CD4-positive, alpha-beta memory T cell (primary cell): ENCODE measurements at regions not wholly inside any gene's neighbourhood (a gene's known extent, or its start where the extent isn't known, plus 50 kb on each side); places are given as distances from the start of the nearest gene placed in this dataset.
A peak's percentile ranks its signal among the peaks of the same experiment; 100 is the strongest.

Source experiments
- CTCF ChIA-PET: fragments of 350-600 bp; sonication (Branson Sonifier 250); formaldehyde crosslinking; loops from one replicate; lab custom pipeline; 2021; ENCODE audit warnings: inconsistent platforms; ENCODE audit not compliant: partially characterized antibody; lab: Charles Lee
- POLR2A ChIA-PET: fragments of 350-600 bp; sonication (Branson Sonifier 250); formaldehyde crosslinking; loops from one replicate; lab custom pipeline; 2021; ENCODE audit not compliant: partially characterized antibody; lab: Charles Lee
- DNase-seq, 5 donors: peaks; one replicate each; pipeline versions ENCODE4 v3.0.0 to v3.0.0-alpha.2; 2020 to 2022; ENCODE audit warnings: mixed read lengths in 1 of 5
- H3K27ac ChIP-seq: one replicate; pipeline ENCODE4 v1.7.0; 2013; ENCODE audit warnings: low read depth, low read length
- H3K27me3 ChIP-seq: 2 replicates; pipeline ENCODE4 v1.7.0; 2013; ENCODE audit warnings: mild to moderate bottlenecking, low read length, moderate library complexity; ENCODE audit not compliant: insufficient read depth
- H3K36me3 ChIP-seq: 2 replicates; pipeline ENCODE4 v1.7.0; 2013; ENCODE audit warnings: mild to moderate bottlenecking, low read length, moderate library complexity; ENCODE audit not compliant: insufficient read depth
- H3K4me1 ChIP-seq: 2 replicates; pipeline ENCODE4 v1.7.0; 2013; ENCODE audit warnings: mild to moderate bottlenecking, low read length, moderate library complexity; ENCODE audit not compliant: insufficient read depth
- H3K4me3 ChIP-seq, 2 donors: one replicate each; pipeline ENCODE4 v1.7.0; 2013; ENCODE audit warnings: low read length in 2 of 2, mild to moderate bottlenecking in 1 of 2
- H3K9me3 ChIP-seq, 2 donors: one replicate each; pipeline ENCODE4 v1.7.0; 2013; ENCODE audit warnings: low read length in 2 of 2, control low read depth in 1 of 2; ENCODE audit not compliant: control insufficient read depth in 1 of 2
- H3K27ac Mint-ChIP-seq, 7 donors: one replicate each; pipeline ENCODE4 v1.8.0; 2020 to 2021; ENCODE audit warnings: mixed read lengths in 7 of 7, mild to moderate bottlenecking in 6 of 7, inconsistent platforms in 3 of 7, moderate library complexity in 3 of 7
- H3K27me3 Mint-ChIP-seq, 2 donors: one replicate each; pipeline ENCODE4 v1.8.0; 2020 to 2021; ENCODE audit warnings: mixed read lengths in 2 of 2
- H3K36me3 Mint-ChIP-seq, 2 donors: one replicate each; pipeline ENCODE4 v1.8.0; 2020 to 2021; ENCODE audit warnings: mixed read lengths in 2 of 2, inconsistent platforms in 1 of 2, mild to moderate bottlenecking in 1 of 2
- H3K4me1 Mint-ChIP-seq, 4 donors: one replicate each; pipeline ENCODE4 v1.8.0; 2020 to 2021; ENCODE audit warnings: mixed read lengths in 4 of 4, mild to moderate bottlenecking in 1 of 4
- H3K4me3 Mint-ChIP-seq, 8 donors: one replicate each; pipeline ENCODE4 v1.8.0; 2020 to 2021; ENCODE audit warnings: mixed read lengths in 8 of 8, mild to moderate bottlenecking in 7 of 8, moderate library complexity in 6 of 8, inconsistent platforms in 3 of 8
- H3K9me3 Mint-ChIP-seq, 8 donors: one replicate each; pipeline ENCODE4 v1.8.0; 2020 to 2021; ENCODE audit warnings: mixed read lengths in 8 of 8, mild to moderate bottlenecking in 5 of 8, inconsistent platforms in 3 of 8, moderate library complexity in 1 of 8
- intact Hi-C: fragments of 100-400 bp; cut with micrococcal nuclease; formaldehyde crosslinking; loops from one replicate; pipeline ENCODE4 v1.15.1; 2023

DNA sequence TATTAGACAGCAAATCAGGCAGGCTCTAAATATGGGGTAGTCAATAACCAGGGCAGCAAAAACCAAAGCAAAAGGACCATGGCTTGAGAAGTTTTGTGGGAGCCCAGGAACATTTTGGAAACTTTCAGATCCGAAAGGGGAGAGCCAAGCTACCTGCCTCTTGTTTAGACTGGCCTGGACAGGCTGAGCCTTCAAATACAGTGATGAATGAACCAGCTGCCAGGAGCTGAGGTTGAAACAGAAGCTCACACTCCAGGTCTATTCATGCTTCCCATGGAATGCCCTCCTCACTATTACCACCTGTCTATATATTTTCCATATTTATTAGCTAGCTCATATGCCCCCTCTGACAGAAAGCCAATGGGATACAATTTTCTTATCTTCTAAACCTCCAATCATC is 150.8 kb upstream of the SLC44A1 start:
- no peak for DNase-seq
- CTCF ChIA-PET, result no interaction called here
- Mint-ChIP-seq H3K4me3 (no peak overlapping the region), H3K9me3 (peaks cover 0 to 1% (median 0%) of the 10 kb centered on the region in 8 donors), H3K27me3 (no peaks in the 10 kb centered on the region), H3K27ac (no peak overlapping the region), H3K4me1 (no peaks in the 10 kb centered on the region), H3K36me3 (no peaks in the 10 kb centered on the region)
- Histone ChIP-seq H3K36me3 (no peaks in the 10 kb centered on the region), H3K4me3 (no peak overlapping the region), H3K9me3 (no peaks in the 10 kb centered on the region), H3K27me3 (no peaks in the 10 kb centered on the region), H3K4me1 (no peaks in the 10 kb centered on the region), H3K27ac (no peak overlapping the region)
- intact Hi-C loops, result no loop called here
- POLR2A ChIA-PET, result no interaction called here

DNA sequence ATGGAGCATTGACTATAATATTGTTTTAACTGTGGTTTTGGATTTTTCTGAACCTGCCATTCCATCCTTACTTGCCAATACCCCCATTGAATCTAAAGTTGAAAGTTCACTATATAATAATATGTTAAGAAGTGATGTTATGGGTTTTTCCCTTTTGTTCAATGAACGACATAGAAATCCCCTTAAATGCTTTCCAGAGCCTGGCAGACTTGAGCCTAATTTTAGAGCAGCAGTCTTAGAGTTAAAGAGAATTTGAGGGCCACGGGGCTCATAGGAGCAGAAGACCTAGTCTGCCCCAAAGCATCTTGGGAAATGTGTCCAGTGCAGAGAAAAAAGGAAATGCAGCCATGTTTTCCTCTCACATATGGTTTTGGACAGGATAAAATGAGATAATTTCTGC is 146.1 kb upstream of the SLC44A1 start:
- intact Hi-C loops, result no loop called here
- H3K4me3 Mint-ChIP-seq, result no peak overlapping the region

DNA sequence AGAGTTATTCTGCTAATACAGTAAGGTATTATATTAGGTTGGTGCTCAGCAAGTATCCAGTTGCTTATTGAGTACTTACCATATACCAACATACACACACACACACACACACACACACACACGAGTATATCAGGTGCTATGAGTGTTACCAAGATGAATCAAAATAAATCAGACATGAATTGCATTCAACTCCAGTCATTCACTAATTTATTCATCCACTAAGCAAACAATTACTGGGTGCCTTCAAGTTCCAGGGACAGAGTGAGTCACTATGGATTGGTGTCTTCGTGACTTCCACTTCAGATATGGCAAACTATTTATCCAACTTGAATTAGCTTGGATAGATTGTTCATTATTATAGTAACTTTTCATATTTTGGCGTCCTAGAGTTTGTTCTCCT is 140.7 kb upstream of the SLC44A1 start:
- ChIA-PET POLR2A (no interaction called here), CTCF (interaction anchor here (0.9 kb wide), 1 partner anchor 80 kb away, joined by 4 read pairs; no protein-coding TSS in a partner anchor)
- H3K36me3 Mint-ChIP-seq, result no peaks in the 10 kb centered on the region
- no peak overlapping the region for H3K4me3 Mint-ChIP-seq
- intact Hi-C loops, result no loop called here
- H3K27ac ChIP-seq, result no peak overlapping the region
- no peak overlapping the region for H3K4me3 ChIP-seq
- H3K27me3 Mint-ChIP-seq, result peaks cover 4% of the 10 kb centered on the region in 2 donors
- H3K36me3 ChIP-seq, result no peaks in the 10 kb centered on the region
- no peaks in the 10 kb centered on the region for H3K9me3 ChIP-seq
- no peak overlapping the region for H3K27ac Mint-ChIP-seq
- DNase-seq, result no peak
- no peaks in the 10 kb centered on the region for H3K4me1 ChIP-seq
- no peaks in the 10 kb centered on the region for H3K27me3 ChIP-seq
- H3K9me3 Mint-ChIP-seq, result peaks cover 0 to 2% (median 0%) of the 10 kb centered on the region in 8 donors
- H3K4me1 Mint-ChIP-seq, result peaks cover 0 to 3% (median 1%) of the 10 kb centered on the region in 4 donors

More for the DNA sequence above, 146.1 kb upstream of the SLC44A1 start:
- Histone ChIP-seq H3K4me1 (no peaks in the 10 kb centered on the region), H3K9me3 (no peaks in the 10 kb centered on the region), H3K27me3 (no peaks in the 10 kb centered on the region), H3K36me3 (no peaks in the 10 kb centered on the region), H3K27ac (no peak overlapping the region), H3K4me3 (no peak overlapping the region)
- Mint-ChIP-seq H3K4me1 (no peaks in the 10 kb centered on the region), H3K27ac (no peak overlapping the region), H3K27me3 (peaks cover 0 to 1% of the 10 kb centered on the region in 2 donors), H3K36me3 (no peaks in the 10 kb centered on the region), H3K9me3 (no peaks in the 10 kb centered on the region)
- no peak for DNase-seq
- ChIA-PET POLR2A (no interaction called here), CTCF (no interaction called here)

DNA sequence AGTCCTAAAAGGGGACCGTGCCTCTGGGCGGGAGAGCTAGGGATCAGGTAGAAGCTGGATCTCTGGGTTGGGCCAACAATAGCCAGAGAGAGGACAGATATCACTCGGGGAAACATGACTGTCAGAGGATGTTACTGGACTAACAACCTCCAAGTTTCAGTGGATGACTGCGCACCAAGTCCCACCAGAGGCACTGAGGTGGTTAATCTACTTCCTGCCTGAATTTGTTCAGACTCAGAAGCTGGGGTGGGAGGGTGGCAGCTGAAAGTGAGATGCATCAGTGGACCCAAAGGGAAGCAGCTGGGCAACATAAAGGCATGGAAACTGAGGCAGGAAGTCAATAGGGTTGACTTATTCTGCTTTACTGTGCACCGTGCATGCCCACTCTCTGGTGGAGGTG is 130.1 kb upstream of the SLC44A1 start:
- Histone ChIP-seq H3K27me3 (no peaks in the 10 kb centered on the region), H3K9me3 (no peaks in the 10 kb centered on the region), H3K4me1 (peaks cover 30% of the 10 kb centered on the region), H3K36me3 (no peaks in the 10 kb centered on the region), H3K4me3 (no peak overlapping the region), H3K27ac (no peak overlapping the region)
- DNase-seq, result no peak
- Mint-ChIP-seq H3K27me3 (no peaks in the 10 kb centered on the region), H3K36me3 (no peaks in the 10 kb centered on the region), H3K4me1 (peaks cover 25 to 35% (median 29%) of the 10 kb centered on the region in 4 donors), H3K9me3 (no peaks in the 10 kb centered on the region), H3K27ac (peak overlapping the region in 2 of 7 donors; percentile 30 to 57), H3K4me3 (peak overlapping the region in 5 of 8 donors; percentile 11 to 55 (median 44))
- ChIA-PET CTCF (no interaction called here), POLR2A (interaction anchor here (1.2 kb wide), 1 partner anchor 15 kb away, joined by 4 read pairs; no protein-coding TSS in a partner anchor)
- intact Hi-C loops, result no loop called here

DNA sequence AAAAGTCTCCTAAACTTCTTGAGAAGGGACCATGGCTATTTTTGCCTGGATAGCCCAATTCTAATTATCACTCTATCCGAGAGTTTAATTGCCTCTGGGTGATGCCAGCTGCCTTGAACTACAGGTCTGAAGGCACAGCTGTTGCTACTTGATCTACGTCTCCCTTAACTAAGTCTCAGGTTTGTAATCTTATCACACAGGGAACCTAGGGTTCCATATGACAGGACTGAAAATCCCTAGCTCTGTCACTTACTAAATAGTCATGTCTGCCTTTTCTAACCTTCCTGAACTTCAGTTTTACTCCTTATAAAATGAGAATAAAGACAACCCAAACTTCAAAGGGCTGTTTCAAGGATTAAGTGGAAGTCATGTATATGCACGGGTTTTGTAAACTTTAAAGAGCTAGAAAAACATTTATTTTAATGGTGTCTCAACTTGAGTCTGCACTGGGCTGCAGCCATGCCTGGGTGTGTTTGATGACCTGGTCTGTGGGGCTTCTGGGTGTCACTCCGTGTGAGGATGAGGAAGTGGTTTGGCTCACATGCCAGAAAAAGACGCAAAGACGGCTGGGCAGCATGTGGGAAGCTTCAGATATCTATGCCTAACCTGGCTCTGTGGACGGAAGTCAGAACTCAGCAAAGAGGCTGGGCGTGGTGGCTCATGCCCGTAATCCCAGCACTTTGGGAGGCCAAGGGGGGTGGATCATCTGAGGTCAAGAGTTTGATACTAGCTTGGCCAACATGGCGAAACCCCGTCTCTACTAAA is 129.3 kb upstream of the SLC44A1 start:
- peak overlapping the region in 3 of 7 donors; percentile 8 to 72 (median 43) for H3K27ac Mint-ChIP-seq
- H3K9me3 Mint-ChIP-seq, result no peaks in the 10 kb centered on the region
- intact Hi-C loops, result loop anchor here (1.0 kb wide), 1 partner anchor 13 kb away; no protein-coding TSS in a partner anchor
- DNase-seq, result peak in 4 of 5 donors; percentile 23 to 44 (median 36)
- no peaks in the 10 kb centered on the region for H3K36me3 Mint-ChIP-seq
- H3K27me3 Mint-ChIP-seq, result no peaks in the 10 kb centered on the region
- H3K4me3 Mint-ChIP-seq, result peak overlapping the region; percentile 43 to 82 (median 72)
- Histone ChIP-seq H3K4me3 (no peak overlapping the region), H3K27ac (no peak overlapping the region), H3K4me1 (peaks cover 30% of the 10 kb centered on the region), H3K9me3 (no peaks in the 10 kb centered on the region), H3K27me3 (no peaks in the 10 kb centered on the region), H3K36me3 (no peaks in the 10 kb centered on the region)
- POLR2A ChIA-PET, result interaction anchor here (0.6 to 1.2 kb wide), 3 partner anchors 13 to 50 kb away, joined by 3 to 4 read pairs (median 3); no protein-coding TSS in a partner anchor
- H3K4me1 Mint-ChIP-seq, result peaks cover 25 to 35% (median 28%) of the 10 kb centered on the region in 4 donors
- CTCF ChIA-PET, result no interaction called here

DNA sequence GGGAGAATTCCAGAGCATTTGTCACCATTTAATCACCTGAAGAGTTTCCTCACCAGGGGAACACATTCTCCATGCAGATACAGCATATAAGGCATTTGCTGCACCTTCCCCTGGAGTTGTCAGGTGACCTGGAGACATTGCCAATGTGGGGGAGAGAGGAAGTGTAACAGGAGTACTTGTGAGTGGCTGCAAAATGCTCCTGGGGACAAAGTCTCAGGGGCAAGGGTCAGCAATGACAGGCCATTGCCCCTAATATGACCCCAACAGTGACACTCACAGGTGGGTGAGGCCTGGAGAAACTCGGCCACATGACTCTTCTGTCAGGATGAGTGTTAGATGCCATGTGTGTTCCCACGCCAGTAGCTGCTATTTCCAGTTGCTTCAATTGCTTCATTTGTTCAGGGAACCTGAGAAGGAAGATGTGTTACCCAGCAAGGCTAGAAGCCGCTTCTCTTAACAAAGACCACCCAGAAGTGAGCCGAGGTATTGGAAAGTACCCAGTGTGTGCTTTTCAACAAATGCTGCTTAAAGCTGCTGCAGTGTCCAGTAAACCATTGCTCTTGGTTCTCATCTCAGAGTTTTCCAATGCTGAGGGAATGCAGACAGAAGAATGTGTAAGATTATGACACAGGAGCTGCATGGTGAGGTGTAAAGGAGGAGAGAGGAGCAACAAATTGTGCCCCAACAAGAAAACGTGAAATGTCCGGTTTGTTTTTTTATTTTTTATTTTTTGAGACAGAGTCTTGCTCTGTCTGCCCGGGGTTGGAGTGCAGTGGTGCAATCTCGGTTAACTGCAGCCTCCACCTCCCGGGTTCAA is 128.2 kb upstream of the SLC44A1 start:
- Histone ChIP-seq H3K9me3 (no peaks in the 10 kb centered on the region), H3K27ac (no peak overlapping the region), H3K4me1 (peaks cover 30% of the 10 kb centered on the region), H3K27me3 (no peaks in the 10 kb centered on the region), H3K4me3 (no peak overlapping the region), H3K36me3 (no peaks in the 10 kb centered on the region)
- Mint-ChIP-seq H3K4me1 (peaks cover 25 to 35% (median 28%) of the 10 kb centered on the region in 4 donors), H3K4me3 (peak overlapping the region in 1 of 8 donors; percentile 42), H3K27me3 (no peaks in the 10 kb centered on the region), H3K9me3 (no peaks in the 10 kb centered on the region), H3K36me3 (no peaks in the 10 kb centered on the region), H3K27ac (no peak overlapping the region)
- intact Hi-C loops, result no loop called here
- no peak for DNase-seq
- POLR2A ChIA-PET, result no interaction called here
- CTCF ChIA-PET, result interaction anchor here (1.1 kb wide), 1 partner anchor 12 kb away, joined by 3 read pairs; no protein-coding TSS in a partner anchor

DNA sequence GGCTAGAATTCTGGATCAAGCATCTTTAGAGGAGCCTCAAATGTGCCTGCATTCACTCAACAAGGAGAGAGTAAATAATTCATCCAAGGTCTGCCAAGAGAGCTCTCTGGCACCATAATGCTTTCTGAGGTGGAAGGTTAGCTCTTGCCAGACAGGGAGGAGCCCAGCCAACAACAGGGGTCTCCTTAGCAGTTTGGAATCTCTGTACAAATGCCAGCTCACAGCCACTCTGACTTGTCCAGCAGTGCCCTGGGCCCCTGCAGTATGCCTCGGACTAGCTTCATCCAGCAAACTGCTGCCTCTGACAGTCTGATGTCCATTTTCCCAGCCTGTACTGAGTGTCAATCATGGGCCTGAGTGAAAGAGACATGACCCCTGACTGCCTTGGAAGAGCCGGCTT is 127.2 kb upstream of the SLC44A1 start:
- H3K4me1 Mint-ChIP-seq, result peaks cover 25 to 35% (median 28%) of the 10 kb centered on the region in 4 donors
- Histone ChIP-seq H3K27ac (no peak overlapping the region), H3K4me3 (no peak overlapping the region), H3K4me1 (peaks cover 30% of the 10 kb centered on the region), H3K36me3 (no peaks in the 10 kb centered on the region), H3K27me3 (no peaks in the 10 kb centered on the region), H3K9me3 (no peaks in the 10 kb centered on the region)
- intact Hi-C loops, result no loop called here
- H3K27me3 Mint-ChIP-seq, result no peaks in the 10 kb centered on the region
- ChIA-PET CTCF (interaction anchor here (0.6 to 1.1 kb wide), 3 partner anchors 11 to 257 kb away, joined by 3 read pairs; no protein-coding TSS in a partner anchor), POLR2A (no interaction called here)
- H3K36me3 Mint-ChIP-seq, result no peaks in the 10 kb centered on the region
- DNase-seq, result no peak
- H3K27ac Mint-ChIP-seq, result no peak overlapping the region
- no peak overlapping the region for H3K4me3 Mint-ChIP-seq
- H3K9me3 Mint-ChIP-seq, result no peaks in the 10 kb centered on the region
